ENCODE measurements at regions not wholly inside any gene's neighbourhood (a gene's known extent, or its start where the extent isn't known, plus 50 kb on each side); places are given as distances from the start of the nearest gene placed in this dataset.

DNA sequence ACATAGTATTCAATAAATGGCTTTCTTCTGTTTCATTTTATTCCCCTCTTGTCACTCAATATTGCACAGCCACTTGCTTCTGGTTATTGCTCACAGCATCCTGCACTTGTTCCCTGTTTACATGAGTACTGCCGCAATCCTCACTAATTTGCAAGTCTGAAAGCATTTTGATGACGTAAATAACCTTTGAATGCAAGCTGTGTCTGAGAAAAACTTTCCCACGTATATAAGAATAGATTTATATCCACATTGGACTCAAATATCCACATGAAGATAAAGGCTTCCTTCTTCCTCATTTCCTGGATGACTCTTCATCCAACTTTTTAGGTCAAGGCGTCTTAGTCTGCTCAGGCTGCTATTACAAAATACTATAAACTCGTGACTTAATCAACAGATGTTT is 88.2 kb upstream of the DAP start:
- peaks cover 31% of the 10 kb centered on the region for H3K4me1 Mint-ChIP-seq (ENCODE audit: low read depth)
- no peak overlapping the region for H3K27ac Mint-ChIP-seq
- no peaks in the 10 kb centered on the region for H3K36me3 Mint-ChIP-seq (ENCODE audit: low read depth)
- H3K27me3 Mint-ChIP-seq = no peaks in the 10 kb centered on the region
- intact Hi-C loops (cut with micrococcal nuclease) = loop anchor here (10.0 kb wide), 1 partner anchor 394 kb away; no protein-coding TSS in a partner anchor
- peaks cover 22% of the 10 kb centered on the region for H3K9me3 Mint-ChIP-seq
- no peak overlapping the region for H3K4me3 Mint-ChIP-seq

DNA sequence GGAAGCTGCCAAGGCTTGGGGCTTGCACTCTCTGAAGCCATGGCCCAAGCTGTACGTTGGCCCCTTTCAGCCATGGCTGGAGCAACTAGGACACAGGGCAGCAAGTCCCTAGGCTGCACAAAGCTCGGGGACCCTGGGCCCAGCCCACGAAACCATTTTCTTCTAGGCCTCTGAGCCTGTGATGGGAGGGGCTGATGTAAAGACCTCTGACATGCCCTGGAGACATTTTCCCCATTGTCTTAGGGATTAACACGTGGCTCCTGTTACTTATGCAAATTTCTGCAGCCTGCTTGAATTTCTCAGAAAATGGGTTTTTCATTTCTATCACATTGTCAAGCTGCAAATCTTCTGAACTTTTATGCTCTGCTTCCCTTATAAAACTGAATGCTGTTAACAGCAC is 83.0 kb upstream of the DAP start:
- no peak overlapping the region for H3K27ac Mint-ChIP-seq
- H3K9me3 Mint-ChIP-seq = peaks cover 25% of the 10 kb centered on the region
- no peaks in the 10 kb centered on the region for H3K36me3 Mint-ChIP-seq (ENCODE audit: low read depth)
- no peak overlapping the region for H3K4me3 Mint-ChIP-seq
- H3K27me3 Mint-ChIP-seq = no peaks in the 10 kb centered on the region
- intact Hi-C loops (cut with micrococcal nuclease) = loop anchor here (10.0 kb wide), 1 partner anchor 389 kb away; no protein-coding TSS in a partner anchor
- no peaks in the 10 kb centered on the region for H3K4me1 Mint-ChIP-seq (ENCODE audit: low read depth)

- Mint-ChIP-seq H3K4me1 (ENCODE audit: low read depth) (no peaks in the 10 kb centered on the region), H3K27ac (no peak overlapping the region), H3K27me3 (no peaks in the 10 kb centered on the region), H3K9me3 (peaks cover 25% of the 10 kb centered on the region), H3K4me3 (no peak overlapping the region), H3K36me3 (ENCODE audit: low read depth) (no peaks in the 10 kb centered on the region)
- intact Hi-C loops (cut with micrococcal nuclease) = loop anchor here (10.0 kb wide), 1 partner anchor 388 kb away; no protein-coding TSS in a partner anchor
Measured at GRCh38 chr5:10842823-10843222, 81.8 kb upstream of the DAP start.

DNA sequence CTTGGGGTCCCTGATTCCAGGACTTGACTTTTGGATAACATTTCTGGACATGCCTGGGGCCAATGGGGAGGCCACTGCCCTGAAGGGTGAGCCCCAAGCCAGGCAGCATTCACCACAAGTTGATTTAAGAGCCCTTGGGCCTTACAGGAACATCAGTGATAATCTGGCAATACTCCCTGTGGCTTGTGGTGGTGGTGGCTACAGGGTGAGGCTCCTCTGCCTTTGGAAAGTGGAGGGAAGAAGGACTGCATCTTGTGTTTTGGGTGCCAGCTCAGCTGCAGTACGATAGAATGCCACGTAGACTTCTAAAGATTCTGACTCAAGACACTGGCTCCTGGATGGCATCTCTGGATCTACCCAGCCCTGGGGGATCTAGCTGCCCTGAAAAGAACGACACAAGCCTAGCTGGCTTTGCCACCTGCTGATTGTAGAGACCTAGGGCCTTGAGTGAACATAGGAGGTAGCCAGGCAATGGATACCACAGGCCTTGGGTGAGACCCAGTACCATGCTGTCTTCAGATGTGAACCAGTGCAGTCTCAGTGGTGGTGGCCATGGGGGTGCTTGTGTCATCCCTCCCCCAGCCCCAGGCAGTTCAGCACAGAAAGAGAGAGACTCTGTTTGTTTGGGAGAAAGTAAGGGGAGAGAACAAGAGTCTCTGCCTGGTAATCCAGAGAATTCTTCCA is 79.0 kb upstream of the DAP start:
- Mint-ChIP-seq H3K36me3 (ENCODE audit: low read depth) (no peaks in the 10 kb centered on the region), H3K27me3 (no peaks in the 10 kb centered on the region), H3K4me3 (no peak overlapping the region), H3K9me3 (peaks cover 18% of the 10 kb centered on the region), H3K4me1 (ENCODE audit: low read depth) (no peaks in the 10 kb centered on the region), H3K27ac (no peak overlapping the region)
- intact Hi-C loops (cut with micrococcal nuclease) = loop anchor here (10.0 kb wide), 1 partner anchor 385 kb away; no protein-coding TSS in a partner anchor

DNA sequence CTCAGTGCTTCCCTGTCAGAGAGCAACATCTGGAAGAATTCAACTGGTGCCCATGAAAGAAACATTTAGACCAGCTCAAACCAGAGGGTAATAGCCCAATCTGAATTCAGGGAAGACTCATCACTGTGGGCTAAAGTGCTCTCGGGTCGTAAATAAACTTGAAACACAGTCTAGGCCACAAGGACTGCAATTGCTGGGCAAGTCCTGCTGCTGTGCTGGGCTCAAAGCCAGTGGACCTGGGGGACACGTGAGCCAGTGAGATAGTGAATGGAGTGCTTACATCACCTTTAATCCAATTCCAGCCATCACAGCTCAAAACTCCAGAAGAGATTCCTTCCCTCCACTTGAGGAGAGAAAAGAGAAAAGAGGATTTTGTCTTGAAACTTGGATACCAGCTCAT is 78.1 kb upstream of the DAP start:
- Mint-ChIP-seq H3K4me1 (ENCODE audit: low read depth) (no peaks in the 10 kb centered on the region), H3K27me3 (no peaks in the 10 kb centered on the region), H3K9me3 (peaks cover 9% of the 10 kb centered on the region), H3K4me3 (no peak overlapping the region), H3K27ac (no peak overlapping the region), H3K36me3 (ENCODE audit: low read depth) (no peaks in the 10 kb centered on the region)
- intact Hi-C loops (cut with micrococcal nuclease) = no loop called here

GRCh38 chr5:10838038-10838437 is 77.0 kb upstream of the DAP start:
- no peak overlapping the region for H3K27ac Mint-ChIP-seq
- no peaks in the 10 kb centered on the region for H3K4me1 Mint-ChIP-seq (ENCODE audit: low read depth)
- intact Hi-C loops (cut with micrococcal nuclease) = no loop called here
- H3K4me3 Mint-ChIP-seq = no peak overlapping the region
- peaks cover 6% of the 10 kb centered on the region for H3K9me3 Mint-ChIP-seq
- no peaks in the 10 kb centered on the region for H3K27me3 Mint-ChIP-seq
- no peaks in the 10 kb centered on the region for H3K36me3 Mint-ChIP-seq (ENCODE audit: low read depth)

DNA sequence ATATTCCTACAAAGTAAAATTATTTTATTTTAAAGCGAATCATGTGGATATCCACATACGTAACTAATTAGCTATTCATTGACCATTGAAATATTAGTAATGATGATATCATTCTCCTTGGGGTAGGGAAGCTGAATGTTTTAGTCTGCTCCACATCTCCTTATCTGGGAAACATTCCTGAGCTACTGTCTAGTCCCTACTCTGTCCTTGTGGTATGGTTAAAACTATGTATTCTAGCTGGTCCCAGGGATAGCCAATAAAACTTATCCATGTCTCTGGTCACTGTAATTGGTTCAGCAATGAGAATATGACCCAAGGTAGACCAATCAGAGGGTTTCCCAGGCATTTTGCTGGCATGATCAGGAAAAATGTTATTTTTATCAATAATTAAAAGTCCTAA is 76.0 kb upstream of the DAP start:
- intact Hi-C loops (cut with micrococcal nuclease) = no loop called here
- Mint-ChIP-seq H3K4me1 (ENCODE audit: low read depth) (no peaks in the 10 kb centered on the region), H3K27me3 (peaks cover 2% of the 10 kb centered on the region), H3K9me3 (no peaks in the 10 kb centered on the region), H3K4me3 (no peak overlapping the region), H3K27ac (no peak overlapping the region), H3K36me3 (ENCODE audit: low read depth) (no peaks in the 10 kb centered on the region)

GRCh38 chr5:10834695-10835094 is 73.7 kb upstream of the DAP start:
- Mint-ChIP-seq H3K4me3 (no peak overlapping the region), H3K36me3 (ENCODE audit: low read depth) (no peaks in the 10 kb centered on the region), H3K27ac (no peak overlapping the region), H3K4me1 (ENCODE audit: low read depth) (no peaks in the 10 kb centered on the region), H3K27me3 (peaks cover 2% of the 10 kb centered on the region), H3K9me3 (no peaks in the 10 kb centered on the region)
- intact Hi-C loops (cut with micrococcal nuclease) = no loop called here

DNA sequence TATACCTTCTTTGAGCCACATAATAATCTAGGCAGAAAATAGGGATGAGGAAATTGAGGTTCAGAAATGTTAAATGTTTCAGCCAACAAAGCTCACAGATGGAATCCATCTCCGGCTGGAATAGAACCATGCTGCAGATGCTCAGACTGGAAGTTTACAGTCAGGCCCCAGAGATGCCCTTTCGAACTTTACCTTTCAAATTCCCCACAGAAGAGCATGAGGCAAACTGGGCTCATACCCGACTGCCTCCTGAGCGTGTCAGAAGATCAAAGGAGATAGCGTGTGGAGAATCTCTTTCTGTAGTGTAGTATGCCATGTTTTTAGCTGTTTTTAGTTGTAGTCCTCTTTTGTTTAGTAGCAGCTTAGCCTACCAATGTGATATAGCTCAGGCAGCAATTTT is 72.0 kb upstream of the DAP start:
- intact Hi-C loops (cut with micrococcal nuclease) = no loop called here
- Mint-ChIP-seq H3K4me3 (no peak overlapping the region), H3K36me3 (ENCODE audit: low read depth) (no peaks in the 10 kb centered on the region), H3K9me3 (no peaks in the 10 kb centered on the region), H3K27me3 (peaks cover 2% of the 10 kb centered on the region), H3K27ac (no peak overlapping the region), H3K4me1 (ENCODE audit: low read depth) (no peaks in the 10 kb centered on the region)

DNA sequence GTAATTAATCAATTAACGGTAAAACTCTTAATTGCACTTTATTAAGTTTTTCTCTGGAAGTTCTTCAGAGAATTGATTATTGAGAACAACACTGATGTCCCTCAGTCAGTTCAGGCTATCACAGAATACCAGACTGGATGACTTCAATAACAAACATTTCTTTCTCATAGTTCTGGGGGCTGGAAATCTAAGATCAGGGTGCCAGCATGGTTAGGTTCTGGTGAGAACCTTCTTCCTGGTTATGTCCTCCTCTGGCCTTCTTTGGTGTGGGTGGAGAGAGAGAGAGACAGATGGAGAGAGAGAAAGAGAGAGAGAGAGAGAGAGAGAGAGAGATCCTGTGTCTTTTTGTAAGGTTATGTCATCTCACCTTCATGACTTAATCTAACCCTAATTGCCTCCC is 71.4 kb upstream of the DAP start:
- Mint-ChIP-seq H3K9me3 (no peaks in the 10 kb centered on the region), H3K4me3 (no peak overlapping the region), H3K27me3 (peaks cover 2% of the 10 kb centered on the region), H3K27ac (no peak overlapping the region), H3K36me3 (ENCODE audit: low read depth) (no peaks in the 10 kb centered on the region), H3K4me1 (ENCODE audit: low read depth) (no peaks in the 10 kb centered on the region)
- intact Hi-C loops (cut with micrococcal nuclease) = no loop called here

- Mint-ChIP-seq H3K36me3 (ENCODE audit: low read depth) (no peaks in the 10 kb centered on the region), H3K27me3 (peaks cover 2% of the 10 kb centered on the region), H3K4me1 (ENCODE audit: low read depth) (no peaks in the 10 kb centered on the region), H3K4me3 (no peak overlapping the region), H3K27ac (no peak overlapping the region), H3K9me3 (no peaks in the 10 kb centered on the region)
- intact Hi-C loops (cut with micrococcal nuclease) = no loop called here
Measured at GRCh38 chr5:10831419-10831818, 70.4 kb upstream of the DAP start.

DNA sequence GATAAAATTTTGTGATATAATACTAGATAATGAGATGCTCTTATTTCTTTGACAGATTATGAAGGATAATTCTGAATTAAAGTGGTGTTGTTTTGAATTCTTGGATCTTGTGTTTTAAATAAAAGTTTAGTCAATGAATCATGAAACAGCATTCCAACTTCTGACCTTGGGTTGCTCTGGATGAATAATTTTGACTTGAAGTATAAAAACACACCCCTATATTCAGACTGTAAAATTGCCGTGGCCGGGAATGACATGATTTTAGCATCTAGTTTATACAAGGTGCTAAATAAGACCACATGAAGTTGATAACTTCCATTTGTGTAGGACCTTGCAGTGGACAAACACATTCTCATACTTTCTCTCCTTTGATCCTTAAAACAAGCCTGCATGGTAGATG is 67.2 kb upstream of the DAP start:
- Mint-ChIP-seq H3K27ac (no peak overlapping the region), H3K4me3 (no peak overlapping the region), H3K27me3 (peaks cover 4% of the 10 kb centered on the region), H3K4me1 (ENCODE audit: low read depth) (no peaks in the 10 kb centered on the region), H3K9me3 (no peaks in the 10 kb centered on the region), H3K36me3 (ENCODE audit: low read depth) (no peaks in the 10 kb centered on the region)
- intact Hi-C loops (cut with micrococcal nuclease) = no loop called here

- Mint-ChIP-seq H3K27me3 (peaks cover 4% of the 10 kb centered on the region), H3K4me3 (no peak overlapping the region), H3K9me3 (no peaks in the 10 kb centered on the region), H3K4me1 (ENCODE audit: low read depth) (peaks cover 3% of the 10 kb centered on the region), H3K27ac (no peak overlapping the region), H3K36me3 (ENCODE audit: low read depth) (no peaks in the 10 kb centered on the region)
- intact Hi-C loops (cut with micrococcal nuclease) = no loop called here
Measured at GRCh38 chr5:10827571-10827970, 66.5 kb upstream of the DAP start.

- H3K9me3 Mint-ChIP-seq = no peaks in the 10 kb centered on the region
- H3K4me1 Mint-ChIP-seq (ENCODE audit: low read depth) = peaks cover 6% of the 10 kb centered on the region
- H3K4me3 Mint-ChIP-seq = no peak overlapping the region
- intact Hi-C loops (cut with micrococcal nuclease) = no loop called here
- no peak overlapping the region for H3K27ac Mint-ChIP-seq
- peaks cover 2% of the 10 kb centered on the region for H3K27me3 Mint-ChIP-seq
- no peaks in the 10 kb centered on the region for H3K36me3 Mint-ChIP-seq (ENCODE audit: low read depth)
Measured at GRCh38 chr5:10826971-10827370, 65.9 kb upstream of the DAP start.

All from dendritic cell treated with granulocyte-macrophage colony-stimulating factor and Interleukin-4, amounts not matched to agents 40 ng/mL and 50 ng/mL, for 4 days (primary cell).